ENCODE measurements at regions not wholly inside any gene's neighbourhood (a gene's known extent, or its start where the extent isn't known, plus 50 kb on each side); places are given as distances from the start of the nearest gene placed in this dataset.

DNA sequence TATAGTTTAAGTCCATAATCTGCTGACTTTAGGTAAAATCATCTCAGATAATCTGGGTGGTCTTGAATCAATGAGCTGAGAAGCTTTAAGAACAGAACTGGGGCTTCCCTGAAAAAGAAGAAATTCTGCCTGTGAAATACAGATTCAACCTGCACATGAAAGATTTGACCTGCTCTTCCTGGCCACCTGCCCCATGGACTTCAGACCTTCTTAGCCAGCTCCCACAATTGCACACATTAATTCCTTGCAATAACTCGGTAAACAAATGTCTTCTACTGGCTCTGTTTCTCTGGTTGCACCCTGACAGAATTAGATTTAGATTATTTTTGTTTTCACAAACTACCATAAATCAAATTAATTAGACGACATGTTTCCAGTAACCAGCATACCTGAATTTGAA, 2117.9 kb upstream of the C9orf72 start (continued):
- TF ChIP-seq HDAC2 (IDR thresholded peaks at IDR 0.05; ENCODE audit: borderline replicate concordance in 1 of 2, low read depth in 2 of 2, low read length in 2 of 2) (no peak), TCF12 (IDR thresholded peaks at IDR 0.05; ENCODE audit: low read depth, low read length) (no peak), JUND (IDR thresholded peaks at IDR 0.05; ENCODE audit: low read length) (no peak), TAF7 (optimal IDR thresholded peaks at IDR 0.05; ENCODE audit: borderline replicate concordance, low read depth, low read length) (no peak)
